ENCODE measurements at regions not wholly inside any gene's neighbourhood (a gene's known extent, or its start where the extent isn't known, plus 50 kb on each side); places are given as distances from the start of the nearest gene placed in this dataset.

DNA sequence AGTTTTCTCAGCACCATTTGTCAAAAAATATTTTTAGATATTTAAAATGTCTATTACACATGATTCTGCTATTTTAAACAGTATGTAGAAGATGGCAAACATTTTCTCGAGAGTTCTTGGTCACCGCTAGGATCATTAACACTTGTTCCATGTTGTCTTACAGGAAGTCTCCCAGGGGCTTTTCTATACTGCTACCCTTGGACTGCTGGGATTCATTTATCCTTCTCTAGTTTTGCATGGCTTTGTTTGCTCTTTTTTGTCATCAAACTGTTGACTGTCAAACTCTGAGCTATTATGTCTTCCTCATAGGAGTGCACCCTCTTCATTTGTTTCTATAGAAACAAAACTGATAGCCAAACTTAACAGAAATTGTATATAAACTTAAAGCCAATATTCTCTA, 184.9 kb downstream of the CDCA7 start:
- no peak for TF ChIP-seq POLR2A (IDR thresholded peaks at IDR 0.05; ENCODE audit: low read length)
- TF ChIP-seq GATA1 (IDR thresholded peaks at IDR 0.05; ENCODE audit: low read depth, low read length) = no peak

All from erythroblast (primary cell).